ENCODE measurements at regions not wholly inside any gene's neighbourhood (a gene's known extent, or its start where the extent isn't known, plus 50 kb on each side); places are given as distances from the start of the nearest gene placed in this dataset.

DNA sequence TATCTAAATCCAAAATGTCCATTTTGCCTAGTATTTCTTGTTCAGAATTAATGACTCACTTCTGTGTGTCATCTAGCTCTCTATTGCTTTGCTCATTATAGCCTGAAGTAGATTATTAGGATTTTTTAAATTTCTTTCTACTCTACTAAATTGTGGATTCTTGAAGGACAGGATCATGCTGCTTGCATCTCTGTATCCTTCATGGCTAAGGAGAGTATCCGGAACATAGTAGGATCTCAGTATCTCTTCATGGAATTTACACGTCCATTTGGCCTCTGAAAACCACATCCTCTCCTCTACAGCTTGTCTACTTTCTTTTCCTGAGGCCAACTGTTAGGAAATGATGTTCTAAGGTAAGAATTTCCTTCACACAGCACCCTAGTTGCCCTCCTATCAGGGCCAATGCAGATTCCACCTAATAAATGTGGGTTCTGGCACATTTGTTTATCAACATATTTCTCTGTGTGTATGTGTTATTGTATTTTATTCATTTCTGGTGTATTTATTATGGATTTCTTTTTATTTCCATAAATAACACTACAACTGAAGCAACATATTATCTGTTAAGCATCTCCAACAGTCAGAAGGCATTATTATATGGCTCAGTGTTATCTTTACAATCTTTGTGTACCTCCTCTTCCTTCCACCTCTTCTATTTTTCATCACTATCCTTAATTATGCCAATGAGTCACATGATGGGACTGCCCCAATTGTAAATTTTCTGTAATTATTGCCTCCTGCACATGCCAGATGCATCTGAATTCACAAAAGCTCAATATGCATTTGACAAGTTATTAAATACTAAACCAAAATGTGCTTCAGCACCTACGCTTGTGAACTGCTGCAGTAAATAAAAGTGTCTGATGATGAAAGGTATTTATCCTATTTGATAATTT is 557.8 kb upstream of the TLE4 start:
- CTCF ChIA-PET, result no interaction called here
- H3K9me3 Mint-ChIP-seq, result no peaks in the 10 kb centered on the region
- DNase-seq, result no peak
- no peaks in the 10 kb centered on the region for H3K4me1 Mint-ChIP-seq (ENCODE audit: low read depth)
- H3K27me3 Mint-ChIP-seq (ENCODE audit: low read depth), result no peaks in the 10 kb centered on the region
- intact Hi-C loops (cut with micrococcal nuclease), result no loop called here
- no peak overlapping the region for H3K4me3 Mint-ChIP-seq
- H3K27ac Mint-ChIP-seq, result no peak overlapping the region
- no peaks in the 10 kb centered on the region for H3K36me3 Mint-ChIP-seq (ENCODE audit: low read depth)

DNA sequence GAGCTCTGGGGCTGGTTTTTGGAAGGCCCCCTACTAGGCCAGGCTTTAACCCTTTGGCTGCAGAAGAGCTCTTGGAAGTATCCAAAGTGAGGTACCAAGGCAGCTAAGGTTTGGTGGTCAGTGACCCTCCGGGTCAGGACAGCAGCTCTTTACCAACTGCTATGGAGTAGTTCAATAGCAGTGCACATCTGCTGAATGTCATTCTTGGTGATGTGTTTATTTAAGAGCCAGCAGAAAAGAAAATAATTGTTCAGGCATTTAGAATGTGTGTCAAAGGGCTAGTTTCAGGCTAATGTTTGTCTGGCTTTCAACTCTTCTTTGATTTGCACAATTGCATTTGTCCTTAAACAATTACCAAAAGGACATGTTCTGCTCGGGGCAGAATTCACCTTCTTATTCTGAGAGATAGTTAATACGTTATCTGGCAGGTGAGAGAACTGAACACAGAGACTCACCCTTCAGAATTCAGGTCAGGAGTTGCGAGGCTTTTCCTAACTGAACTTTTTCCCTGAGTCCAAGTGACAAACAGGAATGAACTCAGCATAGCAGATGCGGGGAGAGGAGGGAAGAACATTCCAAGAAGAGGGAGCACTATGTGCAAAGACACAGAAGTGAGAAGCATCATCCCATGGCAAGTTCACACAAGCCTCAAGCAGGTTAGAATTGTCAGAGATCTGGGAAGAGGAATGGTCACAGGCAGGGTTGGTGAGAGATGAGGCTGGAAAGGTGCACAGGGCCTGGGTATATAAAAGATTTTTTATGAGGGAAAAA is 556.7 kb upstream of the TLE4 start:
- Mint-ChIP-seq H3K36me3 (ENCODE audit: low read depth) (no peaks in the 10 kb centered on the region), H3K27ac (no peak overlapping the region), H3K4me1 (ENCODE audit: low read depth) (no peaks in the 10 kb centered on the region), H3K27me3 (ENCODE audit: low read depth) (no peaks in the 10 kb centered on the region), H3K4me3 (no peak overlapping the region), H3K9me3 (no peaks in the 10 kb centered on the region)
- CTCF ChIA-PET, result no interaction called here
- DNase-seq, result no peak
- intact Hi-C loops (cut with micrococcal nuclease), result no loop called here

DNA sequence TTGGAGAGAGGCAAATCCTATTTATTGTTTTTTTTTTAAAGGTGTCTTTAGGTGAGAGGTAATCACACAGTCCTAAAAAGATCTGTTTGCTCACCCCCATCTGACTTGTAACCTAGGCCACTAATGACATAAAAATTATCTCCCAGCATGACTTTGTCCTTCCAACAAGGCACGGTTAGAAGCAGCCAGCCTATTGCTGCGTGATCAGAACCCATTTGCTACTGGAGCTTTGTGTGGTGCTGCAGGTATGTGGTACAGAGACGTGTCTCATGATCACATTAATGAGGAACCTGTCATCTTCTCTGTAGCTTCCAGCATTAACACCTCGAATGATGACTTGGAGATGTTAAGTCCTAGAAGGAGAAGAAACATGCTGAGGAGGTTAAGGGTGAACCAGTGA is 555.8 kb upstream of the TLE4 start:
- CTCF ChIA-PET, result no interaction called here
- H3K4me1 Mint-ChIP-seq (ENCODE audit: low read depth), result no peaks in the 10 kb centered on the region
- no peaks in the 10 kb centered on the region for H3K27me3 Mint-ChIP-seq (ENCODE audit: low read depth)
- no peaks in the 10 kb centered on the region for H3K9me3 Mint-ChIP-seq
- no peaks in the 10 kb centered on the region for H3K36me3 Mint-ChIP-seq (ENCODE audit: low read depth)
- no peak overlapping the region for H3K27ac Mint-ChIP-seq
- H3K4me3 Mint-ChIP-seq, result no peak overlapping the region
- intact Hi-C loops (cut with micrococcal nuclease), result no loop called here
- DNase-seq, result no peak

DNA sequence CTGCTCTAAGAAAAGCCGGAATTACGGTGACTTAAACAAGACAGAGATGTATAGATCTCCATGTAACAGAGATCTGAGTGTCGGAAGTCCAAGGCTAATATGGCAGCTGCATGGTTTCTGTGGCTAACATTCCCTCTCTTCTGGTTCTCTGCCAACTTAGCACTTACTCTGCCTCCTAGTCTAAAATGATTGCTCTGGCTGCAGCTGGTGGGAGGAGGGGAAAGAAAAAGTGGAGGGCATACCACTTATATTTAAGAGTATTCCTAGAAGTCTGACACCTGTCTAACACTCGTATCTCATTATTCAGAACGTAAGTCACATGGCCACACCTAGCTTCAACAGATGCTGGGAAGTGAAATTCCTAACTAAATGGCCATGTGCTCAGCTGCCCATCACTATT is 551.5 kb upstream of the TLE4 start:
- intact Hi-C loops (cut with micrococcal nuclease), result no loop called here
- H3K27ac Mint-ChIP-seq, result no peak overlapping the region
- H3K9me3 Mint-ChIP-seq, result no peaks in the 10 kb centered on the region
- no peak overlapping the region for H3K4me3 Mint-ChIP-seq
- DNase-seq, result no peak
- CTCF ChIA-PET, result no interaction called here
- H3K27me3 Mint-ChIP-seq (ENCODE audit: low read depth), result no peaks in the 10 kb centered on the region
- H3K36me3 Mint-ChIP-seq (ENCODE audit: low read depth), result no peaks in the 10 kb centered on the region
- no peaks in the 10 kb centered on the region for H3K4me1 Mint-ChIP-seq (ENCODE audit: low read depth)

DNA sequence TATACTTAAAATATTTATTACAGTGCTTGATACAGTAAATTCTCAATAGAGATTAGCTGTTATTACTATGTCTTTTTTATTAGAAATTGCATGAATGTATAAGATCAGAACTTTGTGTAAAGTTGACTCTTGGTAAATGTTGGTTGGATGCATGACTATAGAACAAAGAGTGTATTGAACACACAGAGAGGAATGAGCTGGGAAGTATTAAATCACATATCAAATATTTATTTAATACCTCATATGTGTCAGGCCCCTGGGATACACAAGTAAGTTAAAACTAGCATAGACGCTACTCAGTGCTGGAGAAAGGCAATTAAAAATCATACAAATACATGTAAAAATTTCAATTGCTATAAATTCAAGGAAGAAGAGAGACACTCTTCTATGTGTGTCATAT is 550.7 kb upstream of the TLE4 start:
- Mint-ChIP-seq H3K9me3 (no peaks in the 10 kb centered on the region), H3K27me3 (ENCODE audit: low read depth) (no peaks in the 10 kb centered on the region), H3K27ac (no peak overlapping the region), H3K4me3 (no peak overlapping the region), H3K4me1 (ENCODE audit: low read depth) (no peaks in the 10 kb centered on the region), H3K36me3 (ENCODE audit: low read depth) (no peaks in the 10 kb centered on the region)
- DNase-seq, result no peak
- intact Hi-C loops (cut with micrococcal nuclease), result no loop called here
- CTCF ChIA-PET, result no interaction called here

DNA sequence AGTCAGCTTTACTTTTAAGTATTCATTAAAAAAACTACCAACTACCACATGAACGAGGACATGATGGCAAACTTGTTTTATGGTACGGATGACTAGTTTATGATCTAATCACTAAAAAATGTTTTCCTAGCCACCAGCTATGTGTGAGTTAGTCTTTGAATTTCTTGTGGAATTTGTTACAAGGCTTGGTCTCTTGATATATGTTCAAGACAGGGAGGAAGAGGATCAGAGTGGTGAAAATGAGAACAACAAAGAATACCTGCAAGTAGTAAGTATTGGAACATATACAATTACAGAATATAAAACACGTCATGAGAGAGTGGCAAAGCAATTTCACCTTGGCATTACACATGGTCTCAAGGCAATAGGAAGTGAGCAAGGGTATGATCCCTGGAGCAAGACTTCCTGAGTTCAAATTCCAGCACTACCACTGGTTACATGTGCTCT is 548.6 kb upstream of the TLE4 start:
- H3K27ac Mint-ChIP-seq, result no peak overlapping the region
- intact Hi-C loops (cut with micrococcal nuclease), result no loop called here
- no peaks in the 10 kb centered on the region for H3K36me3 Mint-ChIP-seq (ENCODE audit: low read depth)
- H3K27me3 Mint-ChIP-seq (ENCODE audit: low read depth), result no peaks in the 10 kb centered on the region
- no peaks in the 10 kb centered on the region for H3K9me3 Mint-ChIP-seq
- no peaks in the 10 kb centered on the region for H3K4me1 Mint-ChIP-seq (ENCODE audit: low read depth)
- CTCF ChIA-PET, result no interaction called here
- no peak for DNase-seq
- no peak overlapping the region for H3K4me3 Mint-ChIP-seq

DNA sequence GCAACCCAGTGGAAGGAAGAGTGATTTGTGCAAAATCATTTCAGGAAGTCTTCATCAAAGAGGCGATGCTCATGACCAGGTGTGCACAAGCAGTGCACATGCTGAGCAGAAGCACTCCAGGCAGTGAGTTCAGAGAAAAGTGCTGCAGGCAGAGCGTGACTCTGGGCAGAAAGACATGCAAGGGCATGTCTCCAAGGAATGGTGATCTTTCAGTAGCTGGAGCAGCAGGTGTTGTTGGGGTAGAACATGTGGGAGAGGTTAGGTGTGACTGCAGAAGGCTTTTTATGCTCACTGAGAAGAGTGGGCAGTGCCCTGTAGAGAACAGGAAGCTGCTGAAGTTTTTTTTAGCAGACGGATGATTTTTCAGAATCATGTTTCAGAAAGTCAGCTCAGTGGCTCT is 545.4 kb upstream of the TLE4 start:
- CTCF ChIA-PET, result no interaction called here
- intact Hi-C loops (cut with micrococcal nuclease), result no loop called here
- H3K9me3 Mint-ChIP-seq, result no peaks in the 10 kb centered on the region
- H3K36me3 Mint-ChIP-seq (ENCODE audit: low read depth), result no peaks in the 10 kb centered on the region
- H3K4me1 Mint-ChIP-seq (ENCODE audit: low read depth), result no peaks in the 10 kb centered on the region
- H3K27me3 Mint-ChIP-seq (ENCODE audit: low read depth), result no peaks in the 10 kb centered on the region
- H3K4me3 Mint-ChIP-seq, result no peak overlapping the region
- H3K27ac Mint-ChIP-seq, result no peak overlapping the region
- no peak for DNase-seq

DNA sequence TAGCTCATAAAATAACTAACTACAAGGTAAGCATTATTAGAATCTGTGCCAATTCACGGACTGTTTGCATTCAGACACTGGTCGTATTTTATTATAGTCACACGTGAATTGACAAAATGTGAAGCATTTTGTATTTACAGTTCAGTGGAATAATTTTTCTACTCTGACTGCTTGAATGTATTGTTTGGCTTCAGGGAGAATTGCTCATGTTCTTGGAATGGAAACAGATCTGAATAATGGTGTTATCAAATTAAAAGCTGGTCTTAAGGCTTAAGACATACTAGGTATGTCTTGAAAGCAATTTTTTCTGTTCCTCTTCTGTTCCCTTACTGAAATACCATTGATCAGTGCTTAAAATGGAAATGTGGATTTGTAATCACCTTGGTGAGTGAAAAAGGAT is 543.7 kb upstream of the TLE4 start:
- no peak overlapping the region for H3K27ac Mint-ChIP-seq
- CTCF ChIA-PET, result no interaction called here
- intact Hi-C loops (cut with micrococcal nuclease), result no loop called here
- DNase-seq, result no peak
- H3K9me3 Mint-ChIP-seq, result no peaks in the 10 kb centered on the region
- H3K4me1 Mint-ChIP-seq (ENCODE audit: low read depth), result no peaks in the 10 kb centered on the region
- no peaks in the 10 kb centered on the region for H3K36me3 Mint-ChIP-seq (ENCODE audit: low read depth)
- H3K27me3 Mint-ChIP-seq (ENCODE audit: low read depth), result no peaks in the 10 kb centered on the region
- H3K4me3 Mint-ChIP-seq, result no peak overlapping the region

DNA sequence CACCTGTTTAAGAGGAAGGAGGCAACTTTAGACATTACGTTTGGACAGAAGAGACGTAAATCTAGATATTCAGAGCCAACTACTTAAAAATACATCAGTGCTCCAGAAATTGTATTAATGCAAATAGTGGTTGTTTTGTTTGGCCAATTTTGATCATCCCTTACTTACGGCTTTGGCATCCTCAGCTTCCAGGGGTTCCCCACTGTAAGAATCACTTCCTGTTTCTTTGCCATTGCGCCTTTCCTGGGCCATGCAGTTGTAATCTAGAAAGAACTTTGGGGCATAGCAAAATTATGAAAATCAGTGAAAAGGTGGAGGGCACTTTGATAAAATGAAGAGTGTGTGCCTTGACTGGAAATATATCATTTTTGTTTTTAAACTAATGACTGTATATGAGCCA is 537.2 kb upstream of the TLE4 start:
- no peak overlapping the region for H3K27ac Mint-ChIP-seq
- H3K4me1 Mint-ChIP-seq (ENCODE audit: low read depth), result no peaks in the 10 kb centered on the region
- CTCF ChIA-PET, result no interaction called here
- intact Hi-C loops (cut with micrococcal nuclease), result no loop called here
- no peaks in the 10 kb centered on the region for H3K36me3 Mint-ChIP-seq (ENCODE audit: low read depth)
- DNase-seq, result no peak
- no peaks in the 10 kb centered on the region for H3K27me3 Mint-ChIP-seq (ENCODE audit: low read depth)
- no peaks in the 10 kb centered on the region for H3K9me3 Mint-ChIP-seq
- no peak overlapping the region for H3K4me3 Mint-ChIP-seq

DNA sequence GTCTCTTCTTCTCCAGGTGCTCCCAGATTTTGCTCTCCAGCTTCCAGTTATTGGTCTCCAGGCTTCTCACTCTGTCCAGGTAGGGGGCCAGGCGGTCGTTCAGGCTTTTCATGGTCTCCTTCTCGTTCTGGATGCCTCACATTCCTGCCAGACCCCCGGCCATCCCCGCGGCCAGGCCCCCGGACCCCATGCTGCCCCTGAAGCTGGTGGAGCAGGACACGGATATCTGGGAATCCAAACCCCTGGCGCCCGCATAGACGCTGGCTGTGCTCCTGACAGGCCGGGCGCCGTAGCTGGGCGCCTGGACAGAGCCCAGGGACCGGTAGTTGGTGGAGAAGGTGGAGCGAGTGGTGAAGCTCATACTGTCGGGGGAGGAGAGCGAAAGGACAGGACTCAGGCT is 534.4 kb upstream of the TLE4 start:
- intact Hi-C loops (cut with micrococcal nuclease), result no loop called here
- CTCF ChIA-PET, result no interaction called here
- H3K9me3 Mint-ChIP-seq, result no peaks in the 10 kb centered on the region

DNA sequence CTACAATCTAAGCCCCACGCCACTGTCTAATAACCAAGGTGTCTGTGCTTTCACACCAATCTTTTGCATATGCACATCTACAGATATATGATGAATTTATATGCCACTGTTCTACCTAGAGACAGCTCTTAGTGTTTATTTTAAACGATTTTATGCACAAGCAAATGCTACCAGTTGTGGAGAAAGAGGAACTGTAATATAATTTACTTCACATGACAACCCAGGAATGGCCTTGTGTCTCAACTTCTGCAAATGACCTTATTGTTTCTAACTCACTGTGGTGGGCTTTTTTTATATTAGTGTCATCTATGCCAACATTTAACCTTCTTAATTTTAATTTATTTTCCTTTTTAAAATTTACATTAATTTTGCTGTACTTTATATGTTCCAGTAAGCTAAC is 531.1 kb upstream of the TLE4 start:
- no peak for DNase-seq
- Mint-ChIP-seq H3K27ac (no peak overlapping the region), H3K4me3 (no peak overlapping the region), H3K4me1 (ENCODE audit: low read depth) (no peaks in the 10 kb centered on the region), H3K27me3 (ENCODE audit: low read depth) (no peaks in the 10 kb centered on the region), H3K9me3 (no peaks in the 10 kb centered on the region), H3K36me3 (ENCODE audit: low read depth) (no peaks in the 10 kb centered on the region)
- intact Hi-C loops (cut with micrococcal nuclease), result no loop called here
- CTCF ChIA-PET, result no interaction called here

More for the DNA sequence above, 534.4 kb upstream of the TLE4 start:
- no peaks in the 10 kb centered on the region for H3K27me3 Mint-ChIP-seq (ENCODE audit: low read depth)
- no peaks in the 10 kb centered on the region for H3K4me1 Mint-ChIP-seq (ENCODE audit: low read depth)
- no peak for DNase-seq
- no peaks in the 10 kb centered on the region for H3K36me3 Mint-ChIP-seq (ENCODE audit: low read depth)
- no peak overlapping the region for H3K27ac Mint-ChIP-seq
- no peak overlapping the region for H3K4me3 Mint-ChIP-seq

DNA sequence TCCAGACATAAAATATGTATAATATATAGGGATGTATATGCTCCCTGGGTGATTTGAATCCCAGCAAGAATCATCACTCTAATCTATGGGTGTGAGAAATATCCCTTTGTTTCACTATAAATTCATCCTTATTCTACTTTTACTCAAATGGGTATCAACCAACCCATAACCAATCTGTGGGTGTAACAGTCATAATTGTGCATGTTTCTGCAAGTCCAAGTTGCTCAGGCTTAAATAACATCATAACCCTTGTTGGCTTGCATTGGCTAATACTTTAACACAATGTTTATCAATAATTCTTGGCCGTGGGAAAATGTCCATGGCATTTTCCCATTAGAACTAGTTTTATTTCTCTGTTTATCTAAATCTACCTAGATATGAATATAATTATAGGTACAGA is 530.5 kb upstream of the TLE4 start:
- Mint-ChIP-seq H3K4me1 (ENCODE audit: low read depth) (no peaks in the 10 kb centered on the region), H3K27me3 (ENCODE audit: low read depth) (no peaks in the 10 kb centered on the region), H3K9me3 (no peaks in the 10 kb centered on the region), H3K4me3 (no peak overlapping the region), H3K27ac (no peak overlapping the region), H3K36me3 (ENCODE audit: low read depth) (no peaks in the 10 kb centered on the region)
- CTCF ChIA-PET, result no interaction called here
- DNase-seq, result no peak
- intact Hi-C loops (cut with micrococcal nuclease), result no loop called here

DNA sequence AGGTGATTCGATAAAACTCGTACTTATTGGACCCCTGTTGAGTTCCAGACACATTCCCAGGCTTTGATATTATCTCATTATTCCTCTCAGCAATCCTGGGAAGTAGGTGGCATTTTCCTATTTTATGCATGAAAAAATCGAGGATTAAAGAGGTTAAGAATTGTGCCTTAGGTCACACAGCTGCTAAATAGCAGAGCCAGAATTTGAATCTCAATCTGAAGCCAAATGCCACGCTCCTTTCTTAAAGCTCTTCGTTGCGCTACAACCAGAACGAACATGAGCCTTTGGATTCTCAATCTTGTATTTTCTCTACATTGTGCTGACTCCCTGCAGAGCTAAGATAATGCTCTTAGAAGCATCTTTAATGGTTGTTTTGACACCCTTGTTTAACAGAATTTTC is 527.8 kb upstream of the TLE4 start:
- Mint-ChIP-seq H3K36me3 (ENCODE audit: low read depth) (no peaks in the 10 kb centered on the region), H3K4me1 (ENCODE audit: low read depth) (no peaks in the 10 kb centered on the region), H3K4me3 (no peak overlapping the region), H3K27me3 (ENCODE audit: low read depth) (no peaks in the 10 kb centered on the region), H3K27ac (no peak overlapping the region), H3K9me3 (no peaks in the 10 kb centered on the region)
- intact Hi-C loops (cut with micrococcal nuclease), result no loop called here
- CTCF ChIA-PET, result no interaction called here
- DNase-seq, result no peak

All from activated naive CD4-positive, alpha-beta T cell treated with anti-CD3 and anti-CD28 coated beads for 36 hours (primary cell).